Left kidney (tissue), 1 donor: ENCODE measurements at regions not wholly inside any gene's neighbourhood (a gene's known extent, or its start where the extent isn't known, plus 50 kb on each side); places are given as distances from the start of the nearest gene placed in this dataset.

Source experiments
- DNase-seq: peaks from one replicate; pipeline ENCODE4 v3.0.0-alpha.2; 2013

GRCh38 chr6:98548301-98548700, 286.1 kb upstream of the POU3F2 start:
- no peak for DNase-seq

- no peak for DNase-seq
Observed at GRCh38 chr6:98560418-98560817, 274.0 kb upstream of the POU3F2 start.

- no peak for DNase-seq
Observed at GRCh38 chr6:98560841-98561240, 273.5 kb upstream of the POU3F2 start.

GRCh38 chr6:98566126-98566525, 268.2 kb upstream of the POU3F2 start:
- no peak for DNase-seq

GRCh38 chr6:98572579-98572978, 261.8 kb upstream of the POU3F2 start:
- no peak for DNase-seq

- no peak for DNase-seq
Observed at GRCh38 chr6:98574984-98575383, 259.4 kb upstream of the POU3F2 start.

- no peak for DNase-seq
Observed at GRCh38 chr6:98576791-98577190, 257.6 kb upstream of the POU3F2 start.

- no peak for DNase-seq
Observed at GRCh38 chr6:98578016-98578415, 256.4 kb upstream of the POU3F2 start.

- no peak for DNase-seq
Observed at GRCh38 chr6:98579079-98579478, 255.3 kb upstream of the POU3F2 start.

- DNase-seq, result no peak
Observed at GRCh38 chr6:98579941-98580340, 254.4 kb upstream of the POU3F2 start.

GRCh38 chr6:98581705-98582104, 252.7 kb upstream of the POU3F2 start:
- no peak for DNase-seq

GRCh38 chr6:98583506-98583905, 250.9 kb upstream of the POU3F2 start:
- no peak for DNase-seq

GRCh38 chr6:98586163-98586562, 248.2 kb upstream of the POU3F2 start:
- DNase-seq, result no peak

- no peak for DNase-seq
Observed at GRCh38 chr6:98587555-98587954, 246.8 kb upstream of the POU3F2 start.

GRCh38 chr6:98589536-98589935, 244.8 kb upstream of the POU3F2 start:
- no peak for DNase-seq

GRCh38 chr6:98590136-98590681, 244.2 kb upstream of the POU3F2 start:
- DNase-seq, result no peak

- no peak for DNase-seq
Observed at GRCh38 chr6:98590997-98591396, 243.4 kb upstream of the POU3F2 start.

GRCh38 chr6:98593676-98594075, 240.7 kb upstream of the POU3F2 start:
- no peak for DNase-seq

GRCh38 chr6:98601716-98602115, 232.7 kb upstream of the POU3F2 start:
- DNase-seq, result no peak

GRCh38 chr6:98605705-98606104, 228.7 kb upstream of the POU3F2 start:
- no peak for DNase-seq

GRCh38 chr6:98627129-98627775, 207.1 kb upstream of the POU3F2 start:
- no peak for DNase-seq

GRCh38 chr6:98633886-98634285, 200.5 kb upstream of the POU3F2 start:
- no peak for DNase-seq

GRCh38 chr6:98634569-98634968, 199.8 kb upstream of the POU3F2 start:
- no peak for DNase-seq

- no peak for DNase-seq
Observed at GRCh38 chr6:98635191-98635590, 199.2 kb upstream of the POU3F2 start.

GRCh38 chr6:98636941-98637340, 197.4 kb upstream of the POU3F2 start:
- no peak for DNase-seq
